Esophagus squamous epithelium (tissue), 5 donors: ENCODE measurements at regions not wholly inside any gene's neighbourhood (a gene's known extent, or its start where the extent isn't known, plus 50 kb on each side); places are given as distances from the start of the nearest gene placed in this dataset.

Experiments
- DNase-seq: peaks from one replicate; lab custom pipeline; 2025; lab: John Stamatoyannopoulos, UW
- H3K27ac ChIP-seq, 4 donors: fragments of 200-600 bp; sonication (generic); one replicate each; pipeline ENCODE4 v1.5.1; 2016 to 2019; ENCODE audit warnings: mild to moderate bottlenecking in 1 of 4
- H3K27me3 ChIP-seq, 4 donors: fragments of 200-600 bp; sonication (generic); 1 replicate in 3 of 4; 2 replicates in 1 of 4; pipeline versions ENCODE4 v1.5.1 to v1.6.0; 2017 to 2021; ENCODE audit warnings: antibody characterized with exemption in 1 of 4
- H3K36me3 ChIP-seq, 3 donors: fragments of 200-600 bp; sonication (generic); one replicate each; pipeline ENCODE4 v1.5.1; 2016 to 2019
- H3K4me1 ChIP-seq, 3 donors: fragments of 200-600 bp; sonication (generic); one replicate each; pipeline ENCODE4 v1.5.1; 2017 to 2019
- H3K4me3 ChIP-seq, 4 donors: fragments of 200-600 bp; sonication (generic); 1 replicate in 3 of 4; 2 replicates in 1 of 4; pipeline ENCODE4 v1.5.1; 2016 to 2019; ENCODE audit warnings: mild to moderate bottlenecking in 2 of 4, moderate library complexity in 1 of 4
- H3K9me3 ChIP-seq, 3 donors: fragments of 200-600 bp; sonication (generic); one replicate each; pipeline ENCODE4 v1.5.1; 2016 to 2019
- POLR2A ChIP-seq, 4 donors: fragments of 450-650 bp; IDR thresholded peaks; one replicate each; pipeline ENCODE4 v1.6.1; 2017; ENCODE audit warnings: antibody characterized with exemption in 4 of 4, mild to moderate bottlenecking in 4 of 4, moderate library complexity in 3 of 4
- WGBS, 2 donors: methylation state at CpG; one replicate each; pipeline ENCODE4 v1.1.5; 2018; 5-methylcytosine and 5-hydroxymethylcytosine counted together
- intact Hi-C: fragments of 100-400 bp; cut with DNase I; formaldehyde crosslinking; loops from one replicate; pipeline ENCODE4 v1.15.0; 2022
- TF ChIP-seq, protein P1 (sequence below), 6 experiments: fragments of 450-650 bp in 4 of 6; fragments of 200-600 bp in 2 of 6; sonication (generic) in 2 of 6; IDR thresholded peaks; one replicate each; pipeline ENCODE4 v1.5.1; 2016 to 2019; ENCODE audit warnings: antibody characterized with exemption in 6 of 6, mild to moderate bottlenecking in 4 of 6, moderate library complexity in 4 of 6
- donor health status: DM: yes; HTN: yes; CAD: no.

DNA sequence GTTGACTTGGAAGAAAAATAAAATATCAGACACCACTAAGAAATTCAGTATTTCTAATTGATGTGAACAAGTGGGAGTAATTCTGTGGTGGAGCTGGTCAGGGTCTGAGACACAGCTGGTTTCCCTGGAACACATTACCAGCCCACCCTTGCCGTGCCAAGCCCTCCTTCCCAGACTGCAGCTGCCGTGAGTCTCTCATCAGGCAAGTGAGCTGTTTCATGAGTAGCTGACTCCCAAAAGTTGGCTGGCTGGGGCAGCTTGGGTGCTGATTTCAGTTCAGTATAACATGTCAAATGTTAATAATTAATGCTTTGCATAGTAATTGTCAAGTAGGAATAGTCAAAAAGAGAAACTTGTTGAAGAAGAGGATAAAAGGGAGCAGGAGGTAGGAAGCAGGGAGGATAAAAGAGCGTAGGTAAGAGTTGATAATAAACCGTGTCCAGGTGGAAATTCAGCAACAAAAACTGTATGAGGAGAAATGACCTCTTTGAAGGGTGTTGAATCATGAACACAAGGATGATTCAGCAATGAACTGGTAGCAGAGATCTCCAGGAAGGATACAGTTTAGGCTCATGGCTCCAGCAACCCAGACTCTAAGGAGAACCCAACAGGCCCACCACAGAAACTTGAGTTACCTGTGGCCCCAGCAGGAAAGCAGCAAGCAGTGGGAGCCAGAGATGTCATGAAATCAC is 110.9 kb upstream of the SSTR4 start:
- TF ChIP-seq, protein P1, sequence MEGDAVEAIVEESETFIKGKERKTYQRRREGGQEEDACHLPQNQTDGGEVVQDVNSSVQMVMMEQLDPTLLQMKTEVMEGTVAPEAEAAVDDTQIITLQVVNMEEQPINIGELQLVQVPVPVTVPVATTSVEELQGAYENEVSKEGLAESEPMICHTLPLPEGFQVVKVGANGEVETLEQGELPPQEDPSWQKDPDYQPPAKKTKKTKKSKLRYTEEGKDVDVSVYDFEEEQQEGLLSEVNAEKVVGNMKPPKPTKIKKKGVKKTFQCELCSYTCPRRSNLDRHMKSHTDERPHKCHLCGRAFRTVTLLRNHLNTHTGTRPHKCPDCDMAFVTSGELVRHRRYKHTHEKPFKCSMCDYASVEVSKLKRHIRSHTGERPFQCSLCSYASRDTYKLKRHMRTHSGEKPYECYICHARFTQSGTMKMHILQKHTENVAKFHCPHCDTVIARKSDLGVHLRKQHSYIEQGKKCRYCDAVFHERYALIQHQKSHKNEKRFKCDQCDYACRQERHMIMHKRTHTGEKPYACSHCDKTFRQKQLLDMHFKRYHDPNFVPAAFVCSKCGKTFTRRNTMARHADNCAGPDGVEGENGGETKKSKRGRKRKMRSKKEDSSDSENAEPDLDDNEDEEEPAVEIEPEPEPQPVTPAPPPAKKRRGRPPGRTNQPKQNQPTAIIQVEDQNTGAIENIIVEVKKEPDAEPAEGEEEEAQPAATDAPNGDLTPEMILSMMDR (IDR thresholded peaks at IDR 0.05): no peak
- TF ChIP-seq POLR2A (IDR thresholded peaks at IDR 0.05): no peak
- Histone ChIP-seq H3K27me3 (peaks cover 0 to 3% (median 0%) of the 10 kb centered on the region in 4 donors), H3K36me3 (no peaks in the 10 kb centered on the region), H3K4me1 (no peaks in the 10 kb centered on the region), H3K4me3 (no peak overlapping the region), H3K9me3 (no peaks in the 10 kb centered on the region), H3K27ac (no peak overlapping the region)
- no peak for DNase-seq
- intact Hi-C loops: no loop called here
- 71 to 78% methylated on average over 4 of the region's 4 CpGs for WGBS, 2 donors

DNA sequence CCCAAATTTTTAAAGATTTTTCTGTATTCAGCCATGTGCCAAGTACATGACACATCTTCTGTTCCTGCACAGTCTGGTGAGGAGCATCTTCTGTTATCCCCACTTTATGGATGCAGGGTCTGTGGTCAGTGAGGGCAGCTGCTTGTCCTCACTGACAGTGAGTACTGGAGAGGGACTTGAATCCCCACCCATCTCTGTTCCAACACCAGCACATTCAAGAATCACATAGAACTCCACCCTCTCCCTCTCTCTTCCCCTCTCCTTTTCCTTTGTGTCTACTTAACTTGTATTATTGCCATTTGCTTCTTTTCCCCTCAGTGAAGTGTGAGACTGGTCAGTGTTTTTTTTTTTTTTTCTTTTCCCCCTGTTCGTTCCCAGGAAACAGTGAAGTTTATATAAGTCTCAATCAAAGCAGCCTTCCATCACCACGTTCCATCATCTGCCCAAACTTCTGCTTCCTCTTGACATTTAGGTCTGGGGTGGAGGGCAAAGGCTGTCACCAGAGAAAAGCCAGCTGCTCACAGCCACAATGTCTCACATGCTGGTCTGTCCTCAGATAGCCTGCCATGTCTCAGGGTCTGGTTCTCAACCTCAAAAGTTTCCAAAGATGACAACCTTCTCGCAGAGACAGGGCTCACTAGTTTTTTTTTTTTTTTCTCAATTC is 110.0 kb upstream of the SSTR4 start:
- no peak for DNase-seq
- TF ChIP-seq POLR2A (IDR thresholded peaks at IDR 0.05): no peak
- TF ChIP-seq, protein P1 (IDR thresholded peaks at IDR 0.05): no peak
- no peaks in the 10 kb centered on the region for H3K4me1 ChIP-seq
- H3K4me3 ChIP-seq: no peak overlapping the region
- no peak overlapping the region for H3K27ac ChIP-seq
- no peaks in the 10 kb centered on the region for H3K9me3 ChIP-seq
- H3K36me3 ChIP-seq: no peaks in the 10 kb centered on the region
- intact Hi-C loops: no loop called here
- peaks cover 0 to 3% (median 0%) of the 10 kb centered on the region in 4 donors for H3K27me3 ChIP-seq
- WGBS, 2 donors: 27 to 51% methylated on average over 3 of the region's 3 CpGs

DNA sequence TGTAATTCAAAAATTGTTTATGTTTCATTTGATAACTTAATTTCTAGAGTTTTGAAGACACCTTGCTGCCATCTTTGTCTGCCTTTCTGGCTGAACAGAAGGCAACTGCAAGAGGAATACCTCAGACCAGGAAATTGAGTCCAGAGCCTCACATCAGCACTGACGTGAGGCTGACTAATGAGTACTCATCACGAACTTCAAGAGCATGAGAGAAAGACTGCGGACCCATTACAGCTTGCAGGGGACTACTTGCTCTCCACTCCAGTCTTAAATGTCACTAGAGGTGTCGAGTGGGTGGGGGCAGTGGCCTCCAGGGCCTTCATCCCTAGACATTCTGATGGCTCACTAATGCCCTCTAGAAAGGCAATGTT is 109.5 kb upstream of the SSTR4 start:
- WGBS, 2 donors: 70 to 93% methylated on average over 3 to 4 of the region's 4 CpGs
- no peaks in the 10 kb centered on the region for H3K4me1 ChIP-seq
- H3K4me3 ChIP-seq: no peak overlapping the region
- no peak for DNase-seq
- intact Hi-C loops: no loop called here
- no peaks in the 10 kb centered on the region for H3K36me3 ChIP-seq
- no peaks in the 10 kb centered on the region for H3K27me3 ChIP-seq
- TF ChIP-seq, protein P1 (IDR thresholded peaks at IDR 0.05): no peak
- no peak for TF ChIP-seq POLR2A (IDR thresholded peaks at IDR 0.05)
- no peaks in the 10 kb centered on the region for H3K9me3 ChIP-seq
- no peak overlapping the region for H3K27ac ChIP-seq

DNA sequence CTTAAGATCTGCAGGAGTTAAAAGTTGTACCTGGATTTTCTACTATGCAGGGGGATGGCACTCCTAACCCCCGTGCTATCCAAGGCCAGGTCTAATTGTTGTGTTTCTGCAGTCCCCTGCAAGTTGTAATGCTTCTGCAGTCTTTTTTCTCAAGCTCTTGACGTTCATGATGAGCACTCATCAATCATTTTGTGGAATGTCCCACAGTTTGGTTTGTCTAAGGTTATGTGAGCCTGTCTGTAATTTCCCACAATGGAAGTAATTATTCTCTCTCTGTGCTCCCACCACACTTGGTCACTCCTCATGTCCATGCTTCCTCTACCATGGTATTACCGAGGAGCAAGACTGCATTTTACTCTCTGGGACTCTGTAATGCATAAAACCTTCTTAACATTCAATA is 107.6 kb upstream of the SSTR4 start:
- no peak for DNase-seq
- intact Hi-C loops: no loop called here
- no peaks in the 10 kb centered on the region for H3K4me1 ChIP-seq
- no peak overlapping the region for H3K4me3 ChIP-seq
- no peaks in the 10 kb centered on the region for H3K27me3 ChIP-seq
- no peaks in the 10 kb centered on the region for H3K36me3 ChIP-seq
- no peak for TF ChIP-seq POLR2A (IDR thresholded peaks at IDR 0.05)
- TF ChIP-seq, protein P1 (IDR thresholded peaks at IDR 0.05): no peak
- H3K27ac ChIP-seq: no peak overlapping the region
- H3K9me3 ChIP-seq: no peaks in the 10 kb centered on the region
- WGBS, 2 donors: 42 to 58% methylated on average over 3 of the region's 3 CpGs

DNA sequence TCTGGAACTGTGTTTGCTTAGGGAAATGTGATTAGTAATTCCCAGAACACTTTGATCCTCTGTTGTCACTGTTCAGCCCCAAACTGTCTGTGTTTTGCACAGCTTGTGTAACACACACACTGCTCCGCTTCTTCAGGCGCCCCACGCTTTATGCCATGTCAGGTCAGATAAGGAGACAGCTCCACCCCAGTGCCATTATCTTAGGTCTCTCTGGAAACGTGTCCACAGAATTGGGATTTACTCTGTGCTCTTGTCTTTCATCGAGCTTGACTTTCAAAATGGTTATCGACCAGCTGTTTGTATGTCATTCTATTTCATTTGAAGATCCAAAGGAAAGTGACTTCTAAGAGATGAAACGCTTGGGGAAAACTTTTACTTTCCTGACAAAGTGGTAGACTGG is 106.4 kb upstream of the SSTR4 start:
- no peak overlapping the region for H3K4me3 ChIP-seq
- H3K9me3 ChIP-seq: no peaks in the 10 kb centered on the region
- H3K27me3 ChIP-seq: no peaks in the 10 kb centered on the region
- intact Hi-C loops: no loop called here
- TF ChIP-seq, protein P1 (IDR thresholded peaks at IDR 0.05): no peak
- TF ChIP-seq POLR2A (IDR thresholded peaks at IDR 0.05): no peak
- no peak for DNase-seq
- no peaks in the 10 kb centered on the region for H3K36me3 ChIP-seq
- H3K4me1 ChIP-seq: no peaks in the 10 kb centered on the region
- 71 to 77% methylated on average over 7 of the region's 7 CpGs for WGBS, 2 donors
- no peak overlapping the region for H3K27ac ChIP-seq
